H1 (cell line): ENCODE measurements at regions not wholly inside any gene's neighbourhood (a gene's known extent, or its start where the extent isn't known, plus 50 kb on each side); places are given as distances from the start of the nearest gene placed in this dataset.

ENCODE experiments used
- CTCF ChIA-PET: fragments of 300-600 bp; sonication (Branson Sonifier 250); formaldehyde crosslinking; loops from one replicate; lab custom pipeline; 2021; ENCODE audit not compliant: partially characterized antibody; lab: Charles Lee
- POLR2A ChIA-PET: fragments of 300-600 bp; sonication (Branson Sonifier 250); formaldehyde crosslinking; loops from one replicate; lab custom pipeline; 2021; ENCODE audit warnings: inconsistent platforms; ENCODE audit not compliant: partially characterized antibody; lab: Charles Lee
- DNase-seq, 2 experiments: peaks; one replicate each; pipeline versions ENCODE4 v3.0.0 to v3.0.0-alpha.2; 2010 to 2022; ENCODE audit warnings: low spot score in 2 of 2, low read depth in 1 of 2, mixed read lengths in 1 of 2
- FAIRE-seq: peaks from 2 replicates; lab custom pipeline; 2011; peaks lifted over from hg19 to GRCh38; lab: Jason Lieb, UNC
- H2AFZ ChIP-seq: 2 replicates; pipeline ENCODE4 v1.8.1; 2012; ENCODE audit warnings: low read length, inconsistent platforms
- H2AK5ac ChIP-seq: 2 replicates; pipeline ENCODE4 v1.6.1; 2013; ENCODE audit warnings: low read depth, low read length
- H2BK120ac ChIP-seq: replicated peaks from 2 replicates; pipeline ENCODE3; 2013; ENCODE audit warnings: low read depth, low read length, inconsistent platforms
- H2BK12ac ChIP-seq: 2 replicates; pipeline ENCODE4 v1.6.1; 2013; ENCODE audit warnings: low read depth, low read length
- H2BK15ac ChIP-seq: 2 replicates; pipeline ENCODE4 v1.6.1; 2013; ENCODE audit warnings: low read length
- H2BK20ac ChIP-seq: 2 replicates; pipeline ENCODE4 v1.6.1; 2013; ENCODE audit warnings: low read length
- H2BK5ac ChIP-seq: 2 replicates; pipeline ENCODE4 v1.6.1; 2013; ENCODE audit warnings: low read depth, low read length
- H3K14ac ChIP-seq: 2 replicates; pipeline ENCODE4 v1.6.1; 2013; ENCODE audit warnings: inconsistent platforms; ENCODE audit not compliant: insufficient read length
- H3K18ac ChIP-seq: 2 replicates; pipeline ENCODE4 v1.6.1; 2013; ENCODE audit warnings: low read length; ENCODE audit errors: extremely low read depth
- H3K23ac ChIP-seq: 2 replicates; pipeline ENCODE4 v1.6.1; 2013; ENCODE audit warnings: inconsistent platforms; ENCODE audit not compliant: insufficient read length
- H3K23me2 ChIP-seq: 2 replicates; pipeline ENCODE4 v1.6.1; 2013; ENCODE audit warnings: low read depth, low read length
- H3K27ac ChIP-seq: 2 replicates; pipeline ENCODE4 v1.6.1; 2011; ENCODE audit warnings: low read depth, low read length, inconsistent platforms
- H3K27me3 ChIP-seq, 4 experiments: replicated peaks in 1 of 4; 1 replicate in 1 of 4; 2 replicates in 3 of 4; pipeline versions ENCODE4 v1.6.1 to v1.8.1; 2011 to 2013; ENCODE audit warnings: low read length in 3 of 4, mild to moderate bottlenecking in 3 of 4, inconsistent platforms in 2 of 4, mixed read lengths in 2 of 4, moderate library complexity in 1 of 4; ENCODE audit not compliant: control insufficient read depth in 3 of 4, insufficient read depth in 3 of 4; ENCODE audit errors: extremely low read depth in 1 of 4
- H3K36me3 ChIP-seq, 4 experiments: 2 replicates each; pipeline versions ENCODE4 v1.6.1 to v1.8.1; 2011 to 2013; ENCODE audit warnings: mild to moderate bottlenecking in 4 of 4, low read length in 3 of 4, moderate library complexity in 2 of 4, control low read depth in 1 of 4, inconsistent platforms in 1 of 4; ENCODE audit not compliant: insufficient read depth in 4 of 4, control insufficient read depth in 2 of 4
- H3K4ac ChIP-seq: replicated peaks from 2 replicates; pipeline ENCODE3; 2013; ENCODE audit warnings: low read length, low read depth, mixed read lengths, inconsistent platforms; ENCODE audit not compliant: insufficient read length
- H3K4me1 ChIP-seq, 4 experiments: replicated peaks in 1 of 4; 1 replicate in 1 of 4; 2 replicates in 3 of 4; pipeline versions ENCODE4 v1.6.1 to v1.8.1; 2011 to 2013; ENCODE audit warnings: low read length in 3 of 4, inconsistent platforms in 2 of 4, mixed read lengths in 1 of 4; ENCODE audit not compliant: insufficient read depth in 4 of 4, control insufficient read depth in 3 of 4
- H3K4me2 ChIP-seq, 2 experiments: 2 replicates each; pipeline versions ENCODE4 v1.6.1 to v1.8.1; 2011 to 2013; ENCODE audit warnings: low read depth in 2 of 2, low read length in 2 of 2, control low read depth in 1 of 2, inconsistent platforms in 1 of 2, mild to moderate bottlenecking in 1 of 2; ENCODE audit not compliant: insufficient read depth in 1 of 2
- H3K4me3 ChIP-seq, 4 experiments: fragments of 200-600, 300-600 bp in 1 of 4; sonication (generic), shearing (Covaris generic), sonication (Bioruptor Twin) in 1 of 4; 2 replicates each; pipeline versions ENCODE4 v1.5.1 to v1.8.1; 2011 to 2016; ENCODE audit warnings: low read length in 4 of 4, low read depth in 3 of 4, control low read depth in 2 of 4, inconsistent platforms in 2 of 4, mild to moderate bottlenecking in 2 of 4, mixed read lengths in 1 of 4, moderate library complexity in 1 of 4; ENCODE audit not compliant: insufficient read depth in 2 of 4; ENCODE audit errors: extremely low read depth in 1 of 4
- H3K56ac ChIP-seq: replicated peaks from 2 replicates; pipeline ENCODE3; 2013; ENCODE audit warnings: low read depth, mild to moderate bottlenecking, mixed read lengths, low read length, inconsistent platforms; ENCODE audit not compliant: insufficient read length
- H3K79me1 ChIP-seq: 2 replicates; pipeline ENCODE4 v1.6.1; 2013; ENCODE audit warnings: low read depth, low read length, control low read depth
- H3K79me2 ChIP-seq, 2 experiments: 2 replicates each; pipeline versions ENCODE4 v1.6.1 to v1.8.1; 2012 to 2013; ENCODE audit warnings: low read length in 2 of 2, mild to moderate bottlenecking in 2 of 2, inconsistent platforms in 1 of 2; ENCODE audit not compliant: insufficient read depth in 2 of 2, control insufficient read depth in 1 of 2
- H3K9ac ChIP-seq, 4 experiments: replicated peaks in 1 of 4; 1 replicate in 1 of 4; 2 replicates in 3 of 4; pipeline versions ENCODE4 v1.6.1 to v1.8.1; 2011 to 2013; ENCODE audit warnings: low read depth in 3 of 4, low read length in 3 of 4, control low read depth in 2 of 4, mild to moderate bottlenecking in 2 of 4, moderate library complexity in 2 of 4, inconsistent platforms in 1 of 4; ENCODE audit errors: extremely low read depth in 1 of 4
- H3K9me3 ChIP-seq, 2 experiments: 2 replicates each; pipeline versions ENCODE4 v1.6.1 to v1.8.1; 2012 to 2013; ENCODE audit warnings: mild to moderate bottlenecking in 2 of 2, moderate library complexity in 2 of 2, control low read depth in 1 of 2, inconsistent platforms in 1 of 2, low read depth in 1 of 2, low read length in 1 of 2, mixed read lengths in 1 of 2; ENCODE audit not compliant: insufficient read depth in 2 of 2
- H4K20me1 ChIP-seq, 2 experiments: replicated peaks in 1 of 2; 2 replicates each; pipeline versions ENCODE3 to v1.8.1; 2011 to 2013; ENCODE audit warnings: inconsistent platforms in 2 of 2, low read length in 2 of 2, mild to moderate bottlenecking in 1 of 2; ENCODE audit not compliant: insufficient read depth in 2 of 2, control insufficient read depth in 1 of 2
- H4K5ac ChIP-seq: 2 replicates; pipeline ENCODE4 v1.6.1; 2013; ENCODE audit warnings: low read length, low read depth, mixed read lengths, inconsistent platforms; ENCODE audit not compliant: insufficient read length
- H4K8ac ChIP-seq: 2 replicates; pipeline ENCODE4 v1.8.0; 2013; ENCODE audit warnings: mild to moderate bottlenecking, moderate library complexity, low read length, inconsistent platforms; ENCODE audit not compliant: insufficient read depth; ENCODE audit errors: extremely low read depth
- H4K91ac ChIP-seq: replicated peaks from 2 replicates; pipeline ENCODE3; 2013; ENCODE audit warnings: low read length, mixed read lengths, inconsistent platforms; ENCODE audit not compliant: insufficient read length
- CBX8 ChIP-seq: fragments of 300-800, 300-1000 bp; sonication (generic); IDR thresholded peaks from 2 replicates; pipeline ENCODE4 v1.7.1; 2016; ENCODE audit warnings: low read depth, low read length, borderline replicate concordance
- TCF12 ChIP-seq: IDR thresholded peaks from 2 replicates; pipeline ENCODE4 v1.6.1; 2011; ENCODE audit warnings: low read depth, mild to moderate bottlenecking, low read length
- WGBS, 2 experiments: shearing (Covaris generic) in 1 of 2; methylation state at CpG; one replicate each; pipeline versions ENCODE4 v1.1.6 to v1.1.7; 2013 to 2015; ENCODE audit warnings: low lambda C conversion rate in 2 of 2, mixed read lengths in 2 of 2, inconsistent platforms in 1 of 2, low coverage in 1 of 2, missing lambda C conversion rate in 1 of 2; ENCODE audit not compliant: insufficient replicate concordance in 2 of 2, insufficient coverage in 1 of 2, insufficient read length in 1 of 2; ENCODE audit errors: extremely low coverage in 1 of 2, missing lambda C conversion rate in 1 of 2; 5-methylcytosine and 5-hydroxymethylcytosine counted together

GRCh38 chr6:155645325-155645724, 189.7 kb upstream of the NOX3 start:
- DNase-seq, result no peak
- Histone ChIP-seq H3K27ac (no peak overlapping the region), H3K23me2 (no peaks in the 10 kb centered on the region), H4K91ac (no peak overlapping the region), H3K14ac (no peak overlapping the region), H3K23ac (no peak overlapping the region), H4K5ac (no peak overlapping the region), H2BK120ac (no peak overlapping the region), H3K36me3 (no peaks in the 10 kb centered on the region; a peak in 1 of 8 replicates), H3K56ac (no peak overlapping the region), H3K9ac (no peak overlapping the region), H2BK20ac (no peak overlapping the region), H3K18ac (no peak overlapping the region), H3K79me2 (no peaks in the 10 kb centered on the region)
- WGBS, 2 experiments, result 88% methylated on average over 2 of the region's 2 CpGs; no CpG with 5 or more reads in 1 of the 2 experiments
- CTCF ChIA-PET, result no interaction called here
- FAIRE-seq, result peak; percentile 7
- TF ChIP-seq CBX8, result no peak
- TF ChIP-seq TCF12, result no peak
- TF ChIP-seq, all 59 proteins: peak for 0
- no peak overlapping the region for H3K4me3 ChIP-seq
- peaks cover 0 to 3% (median 0%) of the 10 kb centered on the region in 4 experiments; a peak in 2 of 7 replicates for H3K4me1 ChIP-seq
- no peaks in the 10 kb centered on the region for H3K27me3 ChIP-seq
- H2AFZ ChIP-seq, result no peak overlapping the region; the same call in 1 of the 2 replicates
- H2BK12ac ChIP-seq, result no peak overlapping the region
- H3K79me1 ChIP-seq, result no peaks in the 10 kb centered on the region
- H2BK5ac ChIP-seq, result no peak overlapping the region
- POLR2A ChIA-PET, result no interaction called here
- H4K8ac ChIP-seq, result no peak overlapping the region
- H3K4me2 ChIP-seq, result no peak overlapping the region
- no peaks in the 10 kb centered on the region for H4K20me1 ChIP-seq
- no peak overlapping the region for H3K4ac ChIP-seq
- no peaks in the 10 kb centered on the region; a peak in 1 of 4 replicates for H3K9me3 ChIP-seq
- no peak overlapping the region for H2AK5ac ChIP-seq
- H2BK15ac ChIP-seq, result no peak overlapping the region
